ENCODE measurements at regions not wholly inside any gene's neighbourhood (a gene's known extent, or its start where the extent isn't known, plus 50 kb on each side); places are given as distances from the start of the nearest gene placed in this dataset.

DNA sequence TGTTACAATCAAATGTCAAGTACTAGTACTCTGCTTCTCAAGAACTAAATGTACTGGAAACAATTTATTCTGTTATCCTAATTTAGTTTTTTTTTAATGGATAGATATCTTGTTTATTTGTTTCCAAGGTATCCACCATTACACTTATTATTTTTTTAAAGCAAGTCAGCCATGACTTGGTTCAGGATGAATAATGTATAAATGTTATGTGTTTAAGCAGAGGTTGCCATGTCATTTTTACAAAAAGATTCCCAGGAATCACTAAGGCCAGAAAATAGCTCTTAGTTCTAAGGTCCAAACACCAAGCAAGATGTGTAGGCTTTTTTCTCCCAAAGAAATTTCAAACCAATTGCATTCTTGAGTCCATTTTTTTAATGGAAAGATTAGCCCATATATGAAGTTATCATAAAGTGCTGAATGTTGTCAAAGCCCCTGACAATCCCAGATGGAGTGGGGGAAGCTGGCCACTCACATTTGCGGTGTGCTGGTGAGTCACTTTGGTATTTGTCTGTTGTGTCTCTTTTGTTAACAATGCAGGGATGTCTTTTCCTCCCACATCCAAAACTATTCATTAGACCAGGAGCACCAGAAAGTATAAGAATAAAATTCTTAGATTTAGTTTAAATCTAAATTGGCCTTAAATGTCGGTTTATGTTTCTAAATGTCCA is 158.9 kb downstream of the COL6A3 start:
- Mint-ChIP-seq H3K27me3 (ENCODE audit: insufficient read depth) (peaks cover 1% of the 10 kb centered on the region), H3K4me1 (ENCODE audit: low read depth) (peaks cover 75% of the 10 kb centered on the region), H3K27ac (peak overlapping the region; percentile 84), H3K9me3 (no peaks in the 10 kb centered on the region), H3K36me3 (ENCODE audit: low read depth) (peaks cover 5% of the 10 kb centered on the region; the same call in 1 of the 2 replicates), H3K4me3 (peak overlapping the region; percentile 10)
- peak; percentile 66 for DNase-seq
- TF ChIP-seq CTCF (IDR thresholded peaks at IDR 0.05), result no peak

- DNase-seq, result peak; percentile 57
- peak overlapping the region; percentile 21; the same call in 1 of the 2 replicates for H3K4me3 Mint-ChIP-seq
- no peaks in the 10 kb centered on the region for H3K9me3 Mint-ChIP-seq
- H3K4me1 Mint-ChIP-seq (ENCODE audit: low read depth), result peaks cover 90% of the 10 kb centered on the region
- no peak for TF ChIP-seq CTCF (IDR thresholded peaks at IDR 0.05)
- peak overlapping the region; percentile 84 for H3K27ac Mint-ChIP-seq
- H3K36me3 Mint-ChIP-seq (ENCODE audit: low read depth), result peaks cover 5% of the 10 kb centered on the region; the same call in 1 of the 2 replicates
- peaks cover 1% of the 10 kb centered on the region for H3K27me3 Mint-ChIP-seq (ENCODE audit: insufficient read depth)
Observed at GRCh38 chr2:237256887-237257286, 157.1 kb downstream of the COL6A3 start.

DNA sequence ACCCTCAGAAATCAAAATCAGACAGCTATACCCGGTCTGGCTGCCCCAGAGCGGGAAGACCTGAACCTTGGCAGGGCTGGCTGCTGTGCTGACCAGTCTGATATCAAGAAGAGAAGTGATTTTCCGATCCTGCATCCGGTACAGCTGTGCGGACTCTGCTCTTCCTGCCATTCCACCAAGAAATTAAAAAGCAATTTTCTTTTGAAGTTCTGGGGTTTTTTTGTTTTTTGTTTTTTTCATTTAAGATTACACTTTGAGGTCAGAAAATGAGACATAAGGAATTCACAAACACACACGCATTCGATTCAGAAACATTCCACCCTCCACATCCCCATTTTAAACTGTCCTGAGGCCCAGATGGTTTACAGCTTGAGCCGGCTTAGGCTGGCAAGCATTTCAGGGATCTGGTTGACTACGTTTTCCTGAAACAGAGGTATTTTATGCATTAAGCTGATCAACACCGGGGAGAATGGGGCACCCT is 156.5 kb downstream of the COL6A3 start:
- peak overlapping the region; percentile 84 for H3K27ac Mint-ChIP-seq
- no peaks in the 10 kb centered on the region for H3K9me3 Mint-ChIP-seq
- no peak for TF ChIP-seq CTCF (IDR thresholded peaks at IDR 0.05)
- H3K4me3 Mint-ChIP-seq, result peak overlapping the region; percentile 44; the same call in 1 of the 2 replicates
- H3K4me1 Mint-ChIP-seq (ENCODE audit: low read depth), result peaks cover 97% of the 10 kb centered on the region
- H3K27me3 Mint-ChIP-seq (ENCODE audit: insufficient read depth), result peaks cover 1% of the 10 kb centered on the region
- peaks cover 5% of the 10 kb centered on the region; the same call in 1 of the 2 replicates for H3K36me3 Mint-ChIP-seq (ENCODE audit: low read depth)
- peak; percentile 59 for DNase-seq

- peaks cover 5% of the 10 kb centered on the region; the same call in 1 of the 2 replicates for H3K36me3 Mint-ChIP-seq (ENCODE audit: low read depth)
- H3K4me3 Mint-ChIP-seq, result peak overlapping the region; percentile 44; the same call in 1 of the 2 replicates
- DNase-seq, result peak; percentile 22
- H3K9me3 Mint-ChIP-seq, result no peaks in the 10 kb centered on the region
- no peaks in the 10 kb centered on the region; the same call in 1 of the 2 replicates for H3K27me3 Mint-ChIP-seq (ENCODE audit: insufficient read depth)
- H3K27ac Mint-ChIP-seq, result peak overlapping the region; percentile 84
- TF ChIP-seq CTCF (IDR thresholded peaks at IDR 0.05), result peak; percentile 30; the same call in 1 of the 2 replicates
- H3K4me1 Mint-ChIP-seq (ENCODE audit: low read depth), result peaks cover 97% of the 10 kb centered on the region
Observed at GRCh38 chr2:237258116-237258515, 155.8 kb downstream of the COL6A3 start.

DNA sequence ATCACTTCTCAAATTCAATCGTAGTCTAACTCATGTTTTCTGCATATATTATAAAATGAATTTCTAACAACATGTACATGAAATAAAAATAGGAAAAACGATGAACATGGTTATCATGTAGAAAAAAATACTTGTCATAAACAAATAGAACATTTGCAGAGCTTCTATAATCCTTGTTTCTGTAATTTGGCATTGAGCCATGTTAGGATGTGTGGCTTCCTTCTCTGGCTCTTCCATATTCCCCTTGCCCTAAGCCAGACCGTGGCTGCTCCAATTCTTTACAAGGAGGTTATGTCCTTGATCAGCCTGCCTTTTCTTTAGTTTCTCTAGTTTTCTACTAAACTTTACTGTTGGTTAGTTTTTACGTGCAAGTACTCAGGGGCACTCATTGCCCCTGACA is 155.3 kb downstream of the COL6A3 start:
- no peak for TF ChIP-seq CTCF (IDR thresholded peaks at IDR 0.05)
- Mint-ChIP-seq H3K9me3 (no peaks in the 10 kb centered on the region), H3K4me1 (ENCODE audit: low read depth) (peaks cover 97% of the 10 kb centered on the region), H3K4me3 (peak overlapping the region; percentile 62; the same call in 1 of the 2 replicates), H3K27me3 (ENCODE audit: insufficient read depth) (no peaks in the 10 kb centered on the region; the same call in 1 of the 2 replicates), H3K27ac (peak overlapping the region; percentile 90), H3K36me3 (ENCODE audit: low read depth) (peaks cover 5% of the 10 kb centered on the region; the same call in 1 of the 2 replicates)
- DNase-seq, result no peak

Measured in HFFc6 (cell line).